H1 (cell line): ENCODE measurements at regions not wholly inside any gene's neighbourhood (a gene's known extent, or its start where the extent isn't known, plus 50 kb on each side); places are given as distances from the start of the nearest gene placed in this dataset.

Experiments used
- JUND ChIP-seq: IDR thresholded peaks from 2 replicates; pipeline ENCODE4 v1.6.1; 2011; ENCODE audit warnings: mild to moderate bottlenecking, improper control_type of control experiment, low read length
- POU5F1 ChIP-seq: IDR thresholded peaks from 2 replicates; pipeline ENCODE4 v1.6.1; 2011; ENCODE audit warnings: low read depth, mild to moderate bottlenecking, low read length, moderate library complexity
- RAD21 ChIP-seq, 2 experiments: IDR thresholded peaks in 1 of 2; conservative IDR thresholded peaks in 1 of 2; 2 replicates each; pipeline ENCODE4 v1.6.1; 2011; ENCODE audit warnings: low read depth in 2 of 2, low read length in 2 of 2, improper control_type of control experiment in 1 of 2, inconsistent platforms in 1 of 2, mild to moderate bottlenecking in 1 of 2, moderate library complexity in 1 of 2
- RBBP5 ChIP-seq: IDR thresholded peaks from 2 replicates; pipeline ENCODE4 v1.7.1; 2012; ENCODE audit warnings: low read depth, mild to moderate bottlenecking, inconsistent platforms, low read length, moderate library complexity, borderline replicate concordance
- SAP30 ChIP-seq: fragments of 300-600 bp; sonication (generic); IDR thresholded peaks from 2 replicates; pipeline ENCODE4 v1.7.1; 2012; ENCODE audit warnings: low read length, moderate library complexity, mild to moderate bottlenecking, inconsistent platforms; ENCODE audit not compliant: insufficient read depth, insufficient replicate concordance
- SIN3A ChIP-seq, 2 experiments: IDR thresholded peaks in 1 of 2; conservative IDR thresholded peaks in 1 of 2; 2 replicates each; pipeline ENCODE4 v1.6.1; 2011 to 2012; ENCODE audit warnings: low read length in 2 of 2, improper control_type of control experiment in 1 of 2, low read depth in 1 of 2, mild to moderate bottlenecking in 1 of 2
- TF ChIP-seq, protein P1 (sequence below): fragments of 300-600 bp; sonication (generic); IDR thresholded peaks from 2 replicates; pipeline ENCODE4 v1.7.1; 2012; ENCODE audit warnings: low read length, moderate library complexity, mild to moderate bottlenecking, inconsistent platforms; ENCODE audit not compliant: insufficient replicate concordance

DNA sequence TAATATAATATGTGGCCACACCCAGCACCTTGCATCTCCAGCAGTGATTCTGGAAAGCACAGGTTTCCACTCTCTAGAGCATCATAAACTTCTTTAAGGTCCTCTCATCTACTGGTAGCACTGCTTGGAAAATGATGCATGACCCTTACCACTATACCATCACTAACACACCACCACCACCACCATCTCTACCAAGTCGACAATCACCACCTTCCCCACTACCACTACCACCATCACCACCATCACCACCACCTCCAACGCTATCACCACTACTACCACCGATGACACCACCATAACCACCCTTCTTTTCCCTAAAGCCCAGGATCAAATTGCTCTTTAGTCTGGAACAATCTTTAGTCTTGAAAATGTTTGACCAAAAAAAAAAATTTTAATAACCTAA is 390.4 kb downstream of the SUCLA2 start (continued):
- TF ChIP-seq, protein P1, sequence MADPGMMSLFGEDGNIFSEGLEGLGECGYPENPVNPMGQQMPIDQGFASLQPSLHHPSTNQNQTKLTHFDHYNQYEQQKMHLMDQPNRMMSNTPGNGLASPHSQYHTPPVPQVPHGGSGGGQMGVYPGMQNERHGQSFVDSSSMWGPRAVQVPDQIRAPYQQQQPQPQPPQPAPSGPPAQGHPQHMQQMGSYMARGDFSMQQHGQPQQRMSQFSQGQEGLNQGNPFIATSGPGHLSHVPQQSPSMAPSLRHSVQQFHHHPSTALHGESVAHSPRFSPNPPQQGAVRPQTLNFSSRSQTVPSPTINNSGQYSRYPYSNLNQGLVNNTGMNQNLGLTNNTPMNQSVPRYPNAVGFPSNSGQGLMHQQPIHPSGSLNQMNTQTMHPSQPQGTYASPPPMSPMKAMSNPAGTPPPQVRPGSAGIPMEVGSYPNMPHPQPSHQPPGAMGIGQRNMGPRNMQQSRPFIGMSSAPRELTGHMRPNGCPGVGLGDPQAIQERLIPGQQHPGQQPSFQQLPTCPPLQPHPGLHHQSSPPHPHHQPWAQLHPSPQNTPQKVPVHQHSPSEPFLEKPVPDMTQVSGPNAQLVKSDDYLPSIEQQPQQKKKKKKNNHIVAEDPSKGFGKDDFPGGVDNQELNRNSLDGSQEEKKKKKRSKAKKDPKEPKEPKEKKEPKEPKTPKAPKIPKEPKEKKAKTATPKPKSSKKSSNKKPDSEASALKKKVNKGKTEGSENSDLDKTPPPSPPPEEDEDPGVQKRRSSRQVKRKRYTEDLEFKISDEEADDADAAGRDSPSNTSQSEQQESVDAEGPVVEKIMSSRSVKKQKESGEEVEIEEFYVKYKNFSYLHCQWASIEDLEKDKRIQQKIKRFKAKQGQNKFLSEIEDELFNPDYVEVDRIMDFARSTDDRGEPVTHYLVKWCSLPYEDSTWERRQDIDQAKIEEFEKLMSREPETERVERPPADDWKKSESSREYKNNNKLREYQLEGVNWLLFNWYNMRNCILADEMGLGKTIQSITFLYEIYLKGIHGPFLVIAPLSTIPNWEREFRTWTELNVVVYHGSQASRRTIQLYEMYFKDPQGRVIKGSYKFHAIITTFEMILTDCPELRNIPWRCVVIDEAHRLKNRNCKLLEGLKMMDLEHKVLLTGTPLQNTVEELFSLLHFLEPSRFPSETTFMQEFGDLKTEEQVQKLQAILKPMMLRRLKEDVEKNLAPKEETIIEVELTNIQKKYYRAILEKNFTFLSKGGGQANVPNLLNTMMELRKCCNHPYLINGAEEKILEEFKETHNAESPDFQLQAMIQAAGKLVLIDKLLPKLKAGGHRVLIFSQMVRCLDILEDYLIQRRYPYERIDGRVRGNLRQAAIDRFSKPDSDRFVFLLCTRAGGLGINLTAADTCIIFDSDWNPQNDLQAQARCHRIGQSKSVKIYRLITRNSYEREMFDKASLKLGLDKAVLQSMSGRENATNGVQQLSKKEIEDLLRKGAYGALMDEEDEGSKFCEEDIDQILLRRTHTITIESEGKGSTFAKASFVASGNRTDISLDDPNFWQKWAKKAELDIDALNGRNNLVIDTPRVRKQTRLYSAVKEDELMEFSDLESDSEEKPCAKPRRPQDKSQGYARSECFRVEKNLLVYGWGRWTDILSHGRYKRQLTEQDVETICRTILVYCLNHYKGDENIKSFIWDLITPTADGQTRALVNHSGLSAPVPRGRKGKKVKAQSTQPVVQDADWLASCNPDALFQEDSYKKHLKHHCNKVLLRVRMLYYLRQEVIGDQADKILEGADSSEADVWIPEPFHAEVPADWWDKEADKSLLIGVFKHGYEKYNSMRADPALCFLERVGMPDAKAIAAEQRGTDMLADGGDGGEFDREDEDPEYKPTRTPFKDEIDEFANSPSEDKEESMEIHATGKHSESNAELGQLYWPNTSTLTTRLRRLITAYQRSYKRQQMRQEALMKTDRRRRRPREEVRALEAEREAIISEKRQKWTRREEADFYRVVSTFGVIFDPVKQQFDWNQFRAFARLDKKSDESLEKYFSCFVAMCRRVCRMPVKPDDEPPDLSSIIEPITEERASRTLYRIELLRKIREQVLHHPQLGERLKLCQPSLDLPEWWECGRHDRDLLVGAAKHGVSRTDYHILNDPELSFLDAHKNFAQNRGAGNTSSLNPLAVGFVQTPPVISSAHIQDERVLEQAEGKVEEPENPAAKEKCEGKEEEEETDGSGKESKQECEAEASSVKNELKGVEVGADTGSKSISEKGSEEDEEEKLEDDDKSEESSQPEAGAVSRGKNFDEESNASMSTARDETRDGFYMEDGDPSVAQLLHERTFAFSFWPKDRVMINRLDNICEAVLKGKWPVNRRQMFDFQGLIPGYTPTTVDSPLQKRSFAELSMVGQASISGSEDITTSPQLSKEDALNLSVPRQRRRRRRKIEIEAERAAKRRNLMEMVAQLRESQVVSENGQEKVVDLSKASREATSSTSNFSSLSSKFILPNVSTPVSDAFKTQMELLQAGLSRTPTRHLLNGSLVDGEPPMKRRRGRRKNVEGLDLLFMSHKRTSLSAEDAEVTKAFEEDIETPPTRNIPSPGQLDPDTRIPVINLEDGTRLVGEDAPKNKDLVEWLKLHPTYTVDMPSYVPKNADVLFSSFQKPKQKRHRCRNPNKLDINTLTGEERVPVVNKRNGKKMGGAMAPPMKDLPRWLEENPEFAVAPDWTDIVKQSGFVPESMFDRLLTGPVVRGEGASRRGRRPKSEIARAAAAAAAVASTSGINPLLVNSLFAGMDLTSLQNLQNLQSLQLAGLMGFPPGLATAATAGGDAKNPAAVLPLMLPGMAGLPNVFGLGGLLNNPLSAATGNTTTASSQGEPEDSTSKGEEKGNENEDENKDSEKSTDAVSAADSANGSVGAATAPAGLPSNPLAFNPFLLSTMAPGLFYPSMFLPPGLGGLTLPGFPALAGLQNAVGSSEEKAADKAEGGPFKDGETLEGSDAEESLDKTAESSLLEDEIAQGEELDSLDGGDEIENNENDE = no peak
- TF ChIP-seq POU5F1 = no peak
- no peak for TF ChIP-seq SAP30
- no peak for TF ChIP-seq SIN3A (conservative IDR thresholded peaks at IDR 0.05 in 1 of 2, IDR thresholded peaks at IDR 0.05 in 1 of 2; ENCODE audit: low read depth in 1 of 2, low read length in 2 of 2)
- no peak for TF ChIP-seq RBBP5
- no peak for TF ChIP-seq RAD21 (IDR thresholded peaks at IDR 0.05 in 1 of 2, conservative IDR thresholded peaks at IDR 0.05 in 1 of 2; ENCODE audit: low read depth in 2 of 2, low read length in 2 of 2)
- TF ChIP-seq JUND = no peak
